ENCODE measurements at regions not wholly inside any gene's neighbourhood (a gene's known extent, or its start where the extent isn't known, plus 50 kb on each side); places are given as distances from the start of the nearest gene placed in this dataset.

- Histone ChIP-seq H3K4me1 (ENCODE audit: insufficient read depth, low read length) (no peaks in the 10 kb centered on the region), H3K4me2 (ENCODE audit: insufficient read depth, insufficient read length, low read length) (no peak overlapping the region), H4K5ac (ENCODE audit: insufficient read length, low read depth, low read length) (no peak overlapping the region), H3T11ph (ENCODE audit: low read length) (no peak overlapping the region), H4K91ac (ENCODE audit: insufficient read length, low read depth, low read length) (no peak overlapping the region), H3K9ac (ENCODE audit: extremely low read depth, insufficient read length, low read length) (no peak overlapping the region), H2AFZ (ENCODE audit: low read length) (no peak overlapping the region), H3K56ac (ENCODE audit: insufficient read length, low read depth, low read length) (no peak overlapping the region), H3K23ac (ENCODE audit: insufficient read length, low read depth, low read length) (no peak overlapping the region), H2BK120ac (ENCODE audit: low read depth, low read length, poor library complexity, severe bottlenecking) (no peak overlapping the region), H3K4ac (ENCODE audit: low read depth, low read length) (no peak overlapping the region), H3K27me3 (ENCODE audit: insufficient read depth, low read length) (no peaks in the 10 kb centered on the region), H4K8ac (replicated peaks; ENCODE audit: insufficient read length, low read depth, low read length) (no peak overlapping the region), H3K9me3 (ENCODE audit: control insufficient read depth, low read depth, low read length) (no peaks in the 10 kb centered on the region), H3K79me1 (ENCODE audit: insufficient read depth, low read depth, low read length, poor library complexity, severe bottlenecking) (no peaks in the 10 kb centered on the region), H3K27ac (ENCODE audit: insufficient read length, low read depth, low read length) (no peak overlapping the region), H3K18ac (ENCODE audit: insufficient read length, low read depth, low read length) (no peak overlapping the region), H2BK15ac (ENCODE audit: low read depth, low read length) (no peak overlapping the region), H2BK12ac (ENCODE audit: insufficient read length, low read depth, low read length) (no peak overlapping the region), H3K79me2 (ENCODE audit: insufficient read depth, low read length) (no peaks in the 10 kb centered on the region), H3K14ac (ENCODE audit: insufficient read depth, low read length) (no peak overlapping the region), H2AK5ac (ENCODE audit: insufficient read length, low read length) (no peak overlapping the region), H2BK5ac (ENCODE audit: insufficient read length, low read length) (no peak overlapping the region), H3K23me2 (ENCODE audit: insufficient read length, low read depth, low read length, poor library complexity, severe bottlenecking) (no peaks in the 10 kb centered on the region), H2BK20ac (ENCODE audit: low read depth, low read length, poor library complexity, severe bottlenecking) (no peak overlapping the region), H4K20me1 (ENCODE audit: control insufficient read depth, insufficient read depth, insufficient read length) (no peaks in the 10 kb centered on the region)
- WGBS (ENCODE audit: extremely low coverage, insufficient read length, low lambda C conversion rate) = no CpG with 5 or more reads among the region's 1 CpG
- DNase-seq = no peak
- no peak overlapping the region for H3K27ac Mint-ChIP-seq
- H3K9me3 Mint-ChIP-seq = no peaks in the 10 kb centered on the region
- H3K36me3 Mint-ChIP-seq (ENCODE audit: insufficient read depth in 1 of 3, low read depth in 3 of 3) = no peaks in the 10 kb centered on the region
- H3K27me3 Mint-ChIP-seq (ENCODE audit: low read depth) = no peaks in the 10 kb centered on the region
- no peak overlapping the region for H3K4me3 Mint-ChIP-seq
- peaks cover 3 to 5% of the 10 kb centered on the region in 2 experiments; a peak in 2 of 4 replicates for H3K4me1 Mint-ChIP-seq
- no peak for TF ChIP-seq CTCF (conservative IDR thresholded peaks at IDR 0.05)
These were observed 398.5 kb upstream of the AKR1E2 start for GRCh38 chr10:4427532-4427931.
